ENCODE measurements at regions not wholly inside any gene's neighbourhood (a gene's known extent, or its start where the extent isn't known, plus 50 kb on each side); places are given as distances from the start of the nearest gene placed in this dataset.

DNA sequence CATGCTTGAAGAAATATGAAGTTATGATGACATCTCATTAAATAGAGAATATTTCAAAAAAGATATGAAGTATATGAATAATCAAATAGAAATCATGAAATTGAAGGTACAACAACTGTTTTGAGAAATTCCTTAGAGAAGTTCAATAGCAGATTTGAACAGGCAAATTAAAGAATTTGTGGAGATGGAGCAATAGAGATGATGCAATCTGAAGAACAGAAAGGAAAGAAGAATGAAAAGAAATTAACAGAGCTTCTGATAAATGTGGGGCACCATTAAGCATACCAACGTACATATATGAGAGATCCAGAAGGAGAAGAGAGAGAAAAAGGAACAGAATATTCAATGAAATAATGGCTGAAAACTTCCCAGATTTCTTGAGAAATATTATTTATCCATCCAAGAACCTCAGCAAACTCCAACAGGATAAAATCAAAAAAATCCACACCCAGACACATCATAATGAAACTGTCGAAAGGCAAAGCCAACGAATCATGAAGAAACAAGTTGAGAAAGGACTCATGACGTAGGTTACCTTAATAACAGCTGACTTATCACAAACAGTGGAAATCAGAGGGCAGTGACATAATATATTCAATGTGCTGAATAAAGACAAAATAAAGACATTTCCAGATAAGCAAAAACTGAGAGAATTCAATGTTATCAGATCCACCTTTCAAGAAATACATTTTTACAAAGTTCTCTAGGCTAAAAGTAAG is 297.2 kb upstream of the TARS1 start:
- TF ChIP-seq, protein P1, sequence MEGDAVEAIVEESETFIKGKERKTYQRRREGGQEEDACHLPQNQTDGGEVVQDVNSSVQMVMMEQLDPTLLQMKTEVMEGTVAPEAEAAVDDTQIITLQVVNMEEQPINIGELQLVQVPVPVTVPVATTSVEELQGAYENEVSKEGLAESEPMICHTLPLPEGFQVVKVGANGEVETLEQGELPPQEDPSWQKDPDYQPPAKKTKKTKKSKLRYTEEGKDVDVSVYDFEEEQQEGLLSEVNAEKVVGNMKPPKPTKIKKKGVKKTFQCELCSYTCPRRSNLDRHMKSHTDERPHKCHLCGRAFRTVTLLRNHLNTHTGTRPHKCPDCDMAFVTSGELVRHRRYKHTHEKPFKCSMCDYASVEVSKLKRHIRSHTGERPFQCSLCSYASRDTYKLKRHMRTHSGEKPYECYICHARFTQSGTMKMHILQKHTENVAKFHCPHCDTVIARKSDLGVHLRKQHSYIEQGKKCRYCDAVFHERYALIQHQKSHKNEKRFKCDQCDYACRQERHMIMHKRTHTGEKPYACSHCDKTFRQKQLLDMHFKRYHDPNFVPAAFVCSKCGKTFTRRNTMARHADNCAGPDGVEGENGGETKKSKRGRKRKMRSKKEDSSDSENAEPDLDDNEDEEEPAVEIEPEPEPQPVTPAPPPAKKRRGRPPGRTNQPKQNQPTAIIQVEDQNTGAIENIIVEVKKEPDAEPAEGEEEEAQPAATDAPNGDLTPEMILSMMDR (IDR thresholded peaks at IDR 0.05; ENCODE audit: low read depth, low read length, poor library complexity, severe bottlenecking) = no peak
- no peak for TF ChIP-seq EZH2phosphoT487 (IDR thresholded peaks at IDR 0.05; ENCODE audit: borderline replicate concordance, low read length)

Data from DOHH2 (cell line).